ENCODE measurements at regions not wholly inside any gene's neighbourhood (a gene's known extent, or its start where the extent isn't known, plus 50 kb on each side); places are given as distances from the start of the nearest gene placed in this dataset.

DNA sequence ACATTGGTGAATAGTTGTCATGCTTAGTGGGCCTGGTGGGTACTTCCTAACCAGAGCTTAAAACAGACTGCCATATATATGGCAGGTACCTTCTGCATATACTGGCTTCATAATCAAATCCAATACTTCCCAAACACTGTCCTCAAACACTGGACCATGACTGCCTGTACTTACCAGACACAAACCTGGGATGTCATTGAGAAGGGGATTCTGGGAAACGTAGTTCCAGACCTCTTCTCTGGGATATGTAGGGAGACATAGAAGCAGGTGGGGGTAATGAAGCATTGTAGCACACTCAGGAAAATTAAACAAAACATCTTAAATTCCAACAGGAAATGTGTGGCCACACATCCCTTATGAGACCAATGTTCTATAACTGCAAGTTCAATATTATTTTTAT, 76.5 kb upstream of the ADAMTS5 start:
- WGBS, 2 donors = 60 to 77% methylated on average over 1 of the region's 1 CpG
- Histone ChIP-seq H3K27ac (no peak overlapping the region), H3K36me3 (no peaks in the 10 kb centered on the region), H3K9me3 (no peaks in the 10 kb centered on the region), H3K4me3 (no peak overlapping the region), H3K4me1 (peaks cover 0 to 16% (median 3%) of the 10 kb centered on the region in 3 donors), H3K27me3 (no peaks in the 10 kb centered on the region)
- intact Hi-C loops (cut with DNase I) = no loop called here
- no peak for DNase-seq
- TF ChIP-seq POLR2A (IDR thresholded peaks at IDR 0.05) = no peak
- TF ChIP-seq, protein P1, sequence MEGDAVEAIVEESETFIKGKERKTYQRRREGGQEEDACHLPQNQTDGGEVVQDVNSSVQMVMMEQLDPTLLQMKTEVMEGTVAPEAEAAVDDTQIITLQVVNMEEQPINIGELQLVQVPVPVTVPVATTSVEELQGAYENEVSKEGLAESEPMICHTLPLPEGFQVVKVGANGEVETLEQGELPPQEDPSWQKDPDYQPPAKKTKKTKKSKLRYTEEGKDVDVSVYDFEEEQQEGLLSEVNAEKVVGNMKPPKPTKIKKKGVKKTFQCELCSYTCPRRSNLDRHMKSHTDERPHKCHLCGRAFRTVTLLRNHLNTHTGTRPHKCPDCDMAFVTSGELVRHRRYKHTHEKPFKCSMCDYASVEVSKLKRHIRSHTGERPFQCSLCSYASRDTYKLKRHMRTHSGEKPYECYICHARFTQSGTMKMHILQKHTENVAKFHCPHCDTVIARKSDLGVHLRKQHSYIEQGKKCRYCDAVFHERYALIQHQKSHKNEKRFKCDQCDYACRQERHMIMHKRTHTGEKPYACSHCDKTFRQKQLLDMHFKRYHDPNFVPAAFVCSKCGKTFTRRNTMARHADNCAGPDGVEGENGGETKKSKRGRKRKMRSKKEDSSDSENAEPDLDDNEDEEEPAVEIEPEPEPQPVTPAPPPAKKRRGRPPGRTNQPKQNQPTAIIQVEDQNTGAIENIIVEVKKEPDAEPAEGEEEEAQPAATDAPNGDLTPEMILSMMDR (IDR thresholded peaks at IDR 0.05) = no peak

DNA sequence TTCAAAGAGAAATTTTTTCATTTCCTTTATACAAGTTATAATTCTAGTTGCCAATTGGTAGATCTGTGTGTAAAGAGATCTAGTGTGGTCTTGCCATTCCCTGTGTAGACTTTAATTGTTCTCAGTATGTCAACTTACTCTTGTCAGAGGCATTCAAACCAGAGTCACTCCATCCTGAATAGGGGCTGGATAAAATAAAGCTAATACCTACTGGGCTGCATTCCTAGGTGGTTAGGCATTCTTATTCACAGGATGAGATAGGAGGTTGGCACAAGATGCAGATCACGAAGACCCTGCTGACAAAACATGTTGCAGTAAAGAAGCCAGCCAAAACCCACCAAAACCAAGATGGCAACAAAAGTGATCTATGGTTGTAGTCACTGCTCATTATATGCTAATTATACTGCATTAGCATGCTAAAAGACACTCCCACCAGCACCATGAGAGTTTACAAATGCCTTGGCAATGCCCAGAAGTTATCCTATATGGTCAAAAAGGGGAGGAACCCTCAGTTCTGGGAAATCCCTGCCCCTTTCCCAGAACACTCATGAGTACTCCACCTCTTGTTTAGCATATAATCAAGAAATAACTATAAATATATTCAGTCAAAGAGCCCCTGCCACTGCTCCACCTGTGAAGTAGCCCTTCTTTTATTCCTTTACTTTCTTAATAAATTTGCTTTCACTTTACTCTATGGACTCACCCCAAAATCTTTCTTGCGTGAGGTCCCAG, 74.0 kb upstream of the ADAMTS5 start:
- Histone ChIP-seq H3K27ac (no peak overlapping the region), H3K9me3 (no peaks in the 10 kb centered on the region), H3K27me3 (no peaks in the 10 kb centered on the region), H3K4me1 (no peaks in the 10 kb centered on the region), H3K36me3 (no peaks in the 10 kb centered on the region), H3K4me3 (no peak overlapping the region)
- 63 to 65% methylated on average over 2 of the region's 2 CpGs for WGBS, 2 donors
- TF ChIP-seq, protein P1 (IDR thresholded peaks at IDR 0.05) = no peak
- TF ChIP-seq POLR2A (IDR thresholded peaks at IDR 0.05) = no peak
- no peak for DNase-seq
- intact Hi-C loops (cut with DNase I) = no loop called here

DNA sequence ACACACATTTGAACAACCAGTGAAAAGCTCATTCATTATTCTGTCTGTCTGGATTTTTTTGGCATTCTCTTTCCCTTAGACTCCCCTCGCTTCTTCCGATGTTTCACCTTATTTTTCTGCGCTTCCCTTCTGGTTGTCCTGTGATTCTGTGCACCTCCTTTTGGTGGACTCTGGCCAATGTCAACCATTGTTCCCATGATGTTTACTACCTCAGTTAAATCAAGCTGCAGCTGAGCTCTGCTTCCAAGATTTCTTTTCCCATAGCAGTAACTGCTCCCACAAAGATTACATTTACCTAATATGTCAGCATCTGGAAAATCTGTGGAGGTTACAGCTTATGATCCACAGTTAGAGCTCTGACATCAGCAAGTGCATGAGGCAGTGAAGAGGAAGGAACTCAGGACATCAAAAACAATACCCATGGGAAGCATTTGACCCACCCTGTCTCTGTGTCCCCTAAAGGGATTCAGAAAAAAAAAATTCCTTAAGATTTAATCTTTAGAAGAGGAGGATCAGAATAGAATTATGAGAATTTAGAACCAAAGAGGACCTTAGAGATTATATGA, 69.9 kb upstream of the ADAMTS5 start:
- intact Hi-C loops (cut with DNase I) = no loop called here

DNA sequence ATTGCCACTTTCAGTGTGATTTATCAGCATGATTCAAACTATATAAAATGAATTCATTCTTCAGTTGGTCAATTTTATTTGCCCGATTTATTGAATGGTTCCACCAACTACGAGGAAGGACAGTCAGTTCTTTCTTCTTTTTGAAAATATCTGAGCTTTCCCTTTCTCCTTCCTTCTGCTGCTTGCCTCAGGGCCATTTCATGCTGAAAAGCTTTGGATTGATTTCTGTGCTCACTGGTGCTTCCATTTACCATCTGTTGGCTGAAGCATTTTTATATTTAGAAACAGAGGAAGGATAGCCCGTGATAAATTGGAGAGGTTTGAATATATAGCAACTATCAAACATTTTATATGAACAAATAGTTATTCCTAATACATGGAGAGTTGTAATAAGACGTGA, 68.9 kb upstream of the ADAMTS5 start:
- TF ChIP-seq, protein P1 (IDR thresholded peaks at IDR 0.05) = no peak
- no peak for TF ChIP-seq POLR2A (IDR thresholded peaks at IDR 0.05)
- Histone ChIP-seq H3K27ac (no peak overlapping the region), H3K4me3 (no peak overlapping the region), H3K27me3 (no peaks in the 10 kb centered on the region), H3K36me3 (no peaks in the 10 kb centered on the region), H3K4me1 (no peaks in the 10 kb centered on the region), H3K9me3 (no peaks in the 10 kb centered on the region)
- WGBS, 2 donors = 51 to 67% methylated on average over 4 of the region's 4 CpGs
- intact Hi-C loops (cut with DNase I) = no loop called here
- no peak for DNase-seq

More for the DNA sequence above, 69.9 kb upstream of the ADAMTS5 start:
- H3K4me3 ChIP-seq = no peak overlapping the region
- 78 to 86% methylated on average over 3 of the region's 3 CpGs for WGBS, 2 donors
- no peak overlapping the region for H3K27ac ChIP-seq
- TF ChIP-seq, protein P1 (IDR thresholded peaks at IDR 0.05) = no peak
- no peak for TF ChIP-seq POLR2A (IDR thresholded peaks at IDR 0.05)
- DNase-seq = no peak
- H3K36me3 ChIP-seq = no peaks in the 10 kb centered on the region
- H3K4me1 ChIP-seq = no peaks in the 10 kb centered on the region
- H3K9me3 ChIP-seq = no peaks in the 10 kb centered on the region
- no peaks in the 10 kb centered on the region for H3K27me3 ChIP-seq

DNA sequence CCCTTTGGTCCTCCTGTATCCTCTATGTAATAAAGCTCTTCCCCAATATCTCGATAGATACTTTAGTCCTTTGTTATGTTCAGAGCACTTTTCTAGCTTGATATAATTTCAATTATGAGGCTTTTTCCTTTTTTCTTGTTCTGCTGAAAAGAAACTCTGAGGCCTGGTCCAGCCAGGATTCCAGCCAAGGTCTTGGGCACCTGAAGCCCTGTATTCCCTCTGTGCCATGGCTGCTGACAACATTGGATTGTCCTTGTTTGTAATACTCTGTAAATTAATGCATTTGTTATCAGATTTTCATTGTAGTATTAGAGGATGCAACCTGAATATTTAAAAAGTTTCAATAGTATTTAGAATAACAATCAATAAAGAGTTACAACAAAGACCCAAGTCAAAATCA, 67.9 kb upstream of the ADAMTS5 start:
- intact Hi-C loops (cut with DNase I) = no loop called here
- Histone ChIP-seq H3K4me1 (no peaks in the 10 kb centered on the region), H3K27me3 (no peaks in the 10 kb centered on the region), H3K27ac (no peak overlapping the region), H3K36me3 (no peaks in the 10 kb centered on the region), H3K9me3 (no peaks in the 10 kb centered on the region), H3K4me3 (no peak overlapping the region)
- TF ChIP-seq, protein P1 (IDR thresholded peaks at IDR 0.05) = no peak
- no peak for TF ChIP-seq POLR2A (IDR thresholded peaks at IDR 0.05)
- no peak for DNase-seq
- 92 to 96% methylated on average over 1 of the region's 1 CpG for WGBS, 2 donors
